ENCODE measurements at regions not wholly inside any gene's neighbourhood (a gene's known extent, or its start where the extent isn't known, plus 50 kb on each side); places are given as distances from the start of the nearest gene placed in this dataset.

DNA sequence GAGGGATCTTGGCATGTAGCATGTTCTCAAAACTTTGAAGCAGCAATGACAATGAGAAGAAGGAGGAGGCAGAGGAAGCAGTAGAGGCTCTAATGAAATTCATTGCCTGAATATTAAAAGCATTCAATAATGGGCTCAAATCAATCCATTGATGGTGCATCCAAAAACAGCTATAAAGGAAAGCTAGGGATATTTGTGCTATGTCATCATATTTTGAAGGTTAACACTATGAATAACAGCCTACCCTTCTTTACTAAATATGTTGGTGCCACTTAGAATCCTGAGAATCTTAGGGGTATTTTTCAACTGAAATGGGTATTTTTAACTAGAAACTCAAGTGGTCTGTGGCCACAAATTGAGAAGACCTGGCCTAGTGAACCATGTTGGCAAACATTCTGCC is 153.7 kb downstream of the SETD4 start:
- H3K36me3 ChIP-seq (ENCODE audit: control insufficient read depth in 2 of 2, extremely low read depth in 1 of 2, insufficient read depth in 2 of 2, low read length in 2 of 2): no peaks in the 10 kb centered on the region
- dilution Hi-C loops (cut with MboI; ENCODE audit: extremely low pct_ligation_motif_present, low sequenced_read_pairs) (no loop called here), intact Hi-C loops (cut with micrococcal nuclease) (no loop called here)
- FAIRE-seq (no peak), DNase-seq (ENCODE audit: low read depth, low spot score) (no peak)
- ChIA-PET CTCF (interaction anchor here (1.1 to 1.6 kb wide), 2 partner anchors 12 to 27 kb away, joined by 3 read pairs; no protein-coding TSS in a partner anchor), POLR2A (no interaction called here)
- TF ChIP-seq, protein P1, sequence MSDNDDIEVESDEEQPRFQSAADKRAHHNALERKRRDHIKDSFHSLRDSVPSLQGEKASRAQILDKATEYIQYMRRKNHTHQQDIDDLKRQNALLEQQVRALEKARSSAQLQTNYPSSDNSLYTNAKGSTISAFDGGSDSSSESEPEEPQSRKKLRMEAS (IDR thresholded peaks at IDR 0.05; ENCODE audit: insufficient read depth, insufficient read length): no peak
- TF ChIP-seq POLR2A (IDR thresholded peaks at IDR 0.05; ENCODE audit: low read depth, low read length) (no peak), POLR2AphosphoS5 (IDR thresholded peaks at IDR 0.05; ENCODE audit: insufficient read depth, low read depth, low read length) (no peak), GATA2 (IDR thresholded peaks at IDR 0.05; ENCODE audit: insufficient read depth, insufficient read length, low read depth, low read length) (no peak), MYC (IDR thresholded peaks at IDR 0.05; ENCODE audit: low read depth, low read length) (no peak), CTCF (IDR thresholded peaks at IDR 0.05; ENCODE audit: extremely low read depth in 1 of 2, insufficient read depth in 1 of 2, low read depth in 1 of 2, low read length in 2 of 2) (no peak)
- no TSS peak for BruUV-seq (replicated peaks)
- H3K9me1 ChIP-seq (replicated peaks; ENCODE audit: control insufficient read depth, extremely low read depth, insufficient read depth, low read length): no peaks in the 10 kb centered on the region
- peaks cover 13% of the 10 kb centered on the region for H3K4me1 ChIP-seq (ENCODE audit: control insufficient read depth, extremely low read depth, insufficient read depth, low read length)
- no peak overlapping the region for H3K4me3 ChIP-seq (replicated peaks in 1 of 3; ENCODE audit: insufficient read depth in 1 of 3, low read depth in 1 of 3, low read length in 3 of 3)
- no peak overlapping the region for H2AFZ ChIP-seq (ENCODE audit: low read depth, low read length)
- H3K9ac ChIP-seq (replicated peaks; ENCODE audit: extremely low read depth, insufficient read depth, low read length): no peak overlapping the region
- no peaks in the 10 kb centered on the region for H3K79me2 ChIP-seq (ENCODE audit: control insufficient read depth, insufficient read depth, low read length)
- no peaks in the 10 kb centered on the region for H3K9me3 ChIP-seq (replicated peaks; ENCODE audit: control insufficient read depth, insufficient read depth, low read length)
- no peak overlapping the region for H3K4me2 ChIP-seq (ENCODE audit: insufficient read depth, low read length)
- no peaks in the 10 kb centered on the region for H4K20me1 ChIP-seq (replicated peaks; ENCODE audit: control insufficient read depth, extremely low read depth, insufficient read depth, low read length)
- no peaks in the 10 kb centered on the region for H3K27me3 ChIP-seq (ENCODE audit: control insufficient read depth in 2 of 2, insufficient read depth in 2 of 2, low read length in 2 of 2)
- H3K27ac ChIP-seq (ENCODE audit: insufficient read depth, low read depth, low read length): no peak overlapping the region

- Histone ChIP-seq H4K20me1 (replicated peaks; ENCODE audit: control insufficient read depth, extremely low read depth, insufficient read depth, low read length) (no peaks in the 10 kb centered on the region), H3K9ac (replicated peaks; ENCODE audit: extremely low read depth, insufficient read depth, low read length) (no peak overlapping the region), H3K4me2 (ENCODE audit: insufficient read depth, low read length) (no peak overlapping the region), H3K9me1 (replicated peaks; ENCODE audit: control insufficient read depth, extremely low read depth, insufficient read depth, low read length) (no peaks in the 10 kb centered on the region), H3K4me1 (ENCODE audit: control insufficient read depth, extremely low read depth, insufficient read depth, low read length) (peaks cover 13% of the 10 kb centered on the region), H2AFZ (ENCODE audit: low read depth, low read length) (no peak overlapping the region), H3K27me3 (ENCODE audit: control insufficient read depth in 2 of 2, insufficient read depth in 2 of 2, low read length in 2 of 2) (no peaks in the 10 kb centered on the region), H3K36me3 (ENCODE audit: control insufficient read depth in 2 of 2, extremely low read depth in 1 of 2, insufficient read depth in 2 of 2, low read length in 2 of 2) (no peaks in the 10 kb centered on the region), H3K4me3 (replicated peaks in 1 of 3; ENCODE audit: insufficient read depth in 1 of 3, low read depth in 1 of 3, low read length in 3 of 3) (no peak overlapping the region), H3K79me2 (ENCODE audit: control insufficient read depth, insufficient read depth, low read length) (no peaks in the 10 kb centered on the region), H3K27ac (ENCODE audit: insufficient read depth, low read depth, low read length) (no peak overlapping the region), H3K9me3 (replicated peaks; ENCODE audit: control insufficient read depth, insufficient read depth, low read length) (no peaks in the 10 kb centered on the region)
- dilution Hi-C loops (cut with MboI; ENCODE audit: extremely low pct_ligation_motif_present, low sequenced_read_pairs): no loop called here
- FAIRE-seq (no peak), DNase-seq (ENCODE audit: low read depth, low spot score) (no peak)
- CTCF ChIA-PET: interaction anchor here (1.2 kb wide), 1 partner anchor 25 kb away, joined by 4 read pairs; no protein-coding TSS in a partner anchor
- TF ChIP-seq EZH2 (IDR thresholded peaks at IDR 0.05; ENCODE audit: borderline replicate concordance, low read depth, low read length, severe bottlenecking) (no peak), POLR2A (IDR thresholded peaks at IDR 0.05; ENCODE audit: low read depth, low read length) (no peak), CTCF (IDR thresholded peaks at IDR 0.05; ENCODE audit: extremely low read depth in 1 of 2, insufficient read depth in 1 of 2, low read depth in 1 of 2, low read length in 2 of 2) (no peak), GATA2 (IDR thresholded peaks at IDR 0.05; ENCODE audit: insufficient read depth, insufficient read length, low read depth, low read length) (no peak), POLR2AphosphoS5 (IDR thresholded peaks at IDR 0.05; ENCODE audit: insufficient read depth, low read depth, low read length) (no peak), JUN (IDR thresholded peaks at IDR 0.05; ENCODE audit: borderline replicate concordance, insufficient read depth, insufficient read length, low read depth) (no peak), FOS (IDR thresholded peaks at IDR 0.05; ENCODE audit: borderline replicate concordance, insufficient read depth, low read length) (no peak), MYC (IDR thresholded peaks at IDR 0.05; ENCODE audit: low read depth, low read length) (no peak)
- TF ChIP-seq, protein P1 (IDR thresholded peaks at IDR 0.05; ENCODE audit: insufficient read depth, insufficient read length): no peak
- intact Hi-C loops (cut with micrococcal nuclease): loop anchor here (1.0 kb wide), 1 partner anchor 26 kb away; no protein-coding TSS in a partner anchor
- BruUV-seq (replicated peaks): no TSS peak
- POLR2A ChIA-PET: no interaction called here
These were observed 154.4 kb downstream of the SETD4 start for GRCh38 chr21:35905963-35906345.

All from endothelial cell of umbilical vein (primary cell).